GM19468 (cell line): ENCODE measurements at regions not wholly inside any gene's neighbourhood (a gene's known extent, or its start where the extent isn't known, plus 50 kb on each side); places are given as distances from the start of the nearest gene placed in this dataset.

Experiments used
- ATAC-seq: cut with Tn5 transposase; IDR thresholded peaks from one replicate; pipeline ENCODE4 v1.9.1; 2021; ENCODE audit warnings: mild to moderate bottlenecking, moderate library complexity, moderate number of reproducible peaks; ENCODE audit not compliant: unreplicated experiment; ENCODE audit errors: extremely low read depth

DNA sequence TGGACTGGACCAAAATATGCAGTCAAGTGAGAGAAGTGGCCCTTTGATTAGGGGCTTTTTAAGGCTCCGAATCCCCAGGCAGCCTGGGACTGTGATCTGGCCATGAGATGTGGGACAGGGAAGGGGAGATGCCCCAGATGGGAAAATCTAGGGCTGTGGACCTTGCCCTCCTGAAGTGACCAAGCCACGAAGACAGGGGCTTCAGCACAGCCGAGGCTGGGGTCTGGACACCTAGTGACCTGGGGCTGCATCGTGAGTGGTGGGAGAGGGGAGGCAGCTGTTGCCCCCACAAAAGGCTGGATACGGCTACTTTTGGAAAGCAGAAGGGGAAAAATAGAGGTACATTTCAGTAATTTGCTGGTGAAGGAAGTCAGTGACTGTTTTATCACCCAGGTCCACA is 139.5 kb upstream of the SLC24A3 start:
- ATAC-seq = no peak

DNA sequence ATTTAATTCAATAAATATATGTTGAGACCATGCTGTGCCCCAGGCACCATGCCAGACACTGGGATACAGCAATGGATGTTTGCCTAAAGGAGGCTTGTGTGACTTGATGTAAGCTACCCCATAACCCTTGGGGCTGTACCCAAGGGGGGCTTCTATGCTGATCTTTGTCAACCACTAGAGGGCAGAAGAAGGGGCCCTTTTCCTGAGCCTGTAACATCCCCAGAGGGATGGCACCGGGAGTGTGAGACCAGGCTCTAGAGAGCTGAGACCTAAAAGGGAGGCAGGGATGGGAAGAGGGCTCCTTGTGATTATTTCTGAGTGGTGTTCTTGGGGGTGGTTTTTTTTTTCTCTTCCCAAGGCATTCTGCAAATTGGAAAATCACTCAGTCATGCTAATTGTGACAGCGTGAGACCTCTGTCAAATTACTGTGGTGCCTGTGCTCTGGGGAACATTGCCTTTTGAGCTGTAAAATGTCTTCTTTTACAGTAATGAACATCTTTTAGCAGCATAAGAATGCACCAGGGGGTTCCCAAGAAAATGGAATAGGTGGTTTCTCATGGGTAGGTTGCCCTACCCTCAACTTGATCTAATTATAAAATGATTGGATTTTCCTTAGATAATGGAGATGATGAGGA is 138.7 kb upstream of the SLC24A3 start:
- ATAC-seq = no peak

DNA sequence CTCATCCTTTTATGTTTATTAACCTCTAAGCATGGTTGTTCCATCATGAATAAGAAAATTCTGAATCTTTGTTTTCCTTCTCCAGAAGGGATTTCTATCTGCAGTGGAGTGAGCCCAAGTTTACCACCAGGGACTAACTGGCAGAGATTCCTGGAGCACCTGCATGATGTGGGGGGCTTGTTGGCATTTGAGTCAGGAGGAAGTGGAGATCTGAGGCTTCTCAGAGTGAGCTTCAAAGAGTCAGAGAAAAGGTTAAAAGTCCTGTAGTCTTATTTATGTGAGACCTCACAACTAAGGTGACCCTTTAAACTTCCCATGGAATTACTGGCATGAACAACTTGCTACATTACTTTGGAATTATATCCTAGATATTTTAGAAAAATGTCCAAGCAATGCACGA is 138.1 kb upstream of the SLC24A3 start:
- no peak for ATAC-seq

GRCh38 chr20:19074828-19075516 is 137.5 kb upstream of the SLC24A3 start:
- ATAC-seq = peak; percentile 46

- no peak for ATAC-seq
Measured at GRCh38 chr20:19077370-19078220, 134.8 kb upstream of the SLC24A3 start.

DNA sequence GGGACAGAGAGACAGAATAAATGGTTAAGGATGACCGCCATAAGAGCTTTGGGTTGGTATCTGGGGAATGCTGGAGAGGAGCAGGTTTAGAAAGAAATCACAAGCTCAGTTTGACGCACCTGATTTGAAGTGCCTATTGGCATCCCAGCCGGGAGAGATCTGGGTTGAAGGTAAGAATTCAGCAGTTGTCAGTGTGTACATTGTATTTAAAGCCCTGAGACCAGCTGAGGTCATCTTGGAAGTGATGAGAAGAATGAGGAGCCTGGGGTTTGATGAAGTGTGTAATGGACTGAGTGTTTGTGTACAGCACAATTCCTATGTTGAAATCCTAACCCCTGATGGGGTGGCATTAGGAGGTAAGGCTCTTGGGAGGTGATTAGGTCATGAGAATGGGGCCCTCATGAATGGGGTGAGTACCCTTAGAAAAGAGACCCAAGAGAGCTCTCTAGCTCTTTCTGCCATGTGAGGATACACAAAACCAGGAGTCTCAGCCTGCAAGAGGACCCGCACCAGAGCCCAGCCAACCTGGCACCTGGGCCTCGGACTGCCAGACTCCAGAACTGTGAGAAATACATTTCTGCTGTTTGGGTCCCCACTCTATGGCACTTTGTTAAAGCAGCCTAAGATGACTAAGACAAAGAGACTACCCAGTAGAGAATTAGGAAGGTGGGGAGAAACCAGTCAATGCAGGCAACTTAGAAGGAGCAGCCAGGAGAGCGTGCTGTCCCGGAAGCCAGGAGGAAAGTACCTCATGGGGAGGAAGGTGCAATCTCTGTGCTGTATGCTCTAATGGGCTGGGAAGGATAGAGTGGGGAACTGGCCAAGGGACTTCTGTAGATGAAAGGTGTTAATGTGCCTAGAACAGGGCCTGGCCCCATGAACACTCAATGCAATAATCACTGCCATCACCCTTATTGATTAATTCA is 133.7 kb upstream of the SLC24A3 start:
- no peak for ATAC-seq

DNA sequence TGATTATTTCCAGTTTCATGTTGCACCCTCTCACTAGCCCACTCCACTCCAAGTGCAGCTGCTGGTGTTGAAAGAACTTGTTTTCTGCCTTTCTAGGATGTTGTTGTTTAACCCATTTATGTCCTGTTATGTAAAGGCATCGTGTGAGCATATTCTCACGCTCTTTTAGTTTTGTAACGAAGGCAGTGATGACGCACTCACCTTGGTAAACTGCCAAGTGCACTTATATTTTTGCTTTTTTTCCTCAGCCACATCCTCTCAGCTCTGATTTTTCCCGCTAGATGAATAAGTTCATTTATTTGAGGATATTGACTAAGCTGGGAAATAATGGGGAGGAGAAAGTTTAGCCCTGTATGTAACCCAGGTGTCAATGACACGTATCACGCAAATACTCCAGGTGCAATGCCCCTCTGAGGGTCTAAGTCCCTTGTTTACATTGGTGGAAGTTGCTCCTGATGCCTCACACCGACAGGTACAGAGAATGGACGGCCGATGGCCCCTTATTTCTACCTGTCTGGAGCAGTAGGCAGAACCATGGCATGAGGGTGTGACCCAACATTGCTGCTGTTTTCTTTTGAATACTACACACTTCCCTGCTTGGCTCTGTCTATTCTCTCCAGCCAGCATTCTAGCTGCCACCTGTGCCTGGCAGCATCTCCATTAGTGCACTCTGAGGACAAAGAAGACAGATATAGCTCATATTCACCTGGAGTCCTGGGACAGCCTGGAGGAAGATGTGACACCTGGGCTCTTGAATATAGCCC is 132.7 kb upstream of the SLC24A3 start:
- no peak for ATAC-seq

- no peak for ATAC-seq
Measured at GRCh38 chr20:19081937-19082336, 130.5 kb upstream of the SLC24A3 start.

- no peak for ATAC-seq
Measured at GRCh38 chr20:19083136-19083621, 129.3 kb upstream of the SLC24A3 start.

GRCh38 chr20:19090332-19090731 is 122.1 kb upstream of the SLC24A3 start:
- no peak for ATAC-seq

- no peak for ATAC-seq
Measured at GRCh38 chr20:19094959-19095541, 117.4 kb upstream of the SLC24A3 start.

- no peak for ATAC-seq
Measured at GRCh38 chr20:19095762-19096161, 116.7 kb upstream of the SLC24A3 start.

- no peak for ATAC-seq
Measured at GRCh38 chr20:19096843-19097242, 115.6 kb upstream of the SLC24A3 start.

- ATAC-seq = no peak
Measured at GRCh38 chr20:19098117-19098516, 114.3 kb upstream of the SLC24A3 start.

DNA sequence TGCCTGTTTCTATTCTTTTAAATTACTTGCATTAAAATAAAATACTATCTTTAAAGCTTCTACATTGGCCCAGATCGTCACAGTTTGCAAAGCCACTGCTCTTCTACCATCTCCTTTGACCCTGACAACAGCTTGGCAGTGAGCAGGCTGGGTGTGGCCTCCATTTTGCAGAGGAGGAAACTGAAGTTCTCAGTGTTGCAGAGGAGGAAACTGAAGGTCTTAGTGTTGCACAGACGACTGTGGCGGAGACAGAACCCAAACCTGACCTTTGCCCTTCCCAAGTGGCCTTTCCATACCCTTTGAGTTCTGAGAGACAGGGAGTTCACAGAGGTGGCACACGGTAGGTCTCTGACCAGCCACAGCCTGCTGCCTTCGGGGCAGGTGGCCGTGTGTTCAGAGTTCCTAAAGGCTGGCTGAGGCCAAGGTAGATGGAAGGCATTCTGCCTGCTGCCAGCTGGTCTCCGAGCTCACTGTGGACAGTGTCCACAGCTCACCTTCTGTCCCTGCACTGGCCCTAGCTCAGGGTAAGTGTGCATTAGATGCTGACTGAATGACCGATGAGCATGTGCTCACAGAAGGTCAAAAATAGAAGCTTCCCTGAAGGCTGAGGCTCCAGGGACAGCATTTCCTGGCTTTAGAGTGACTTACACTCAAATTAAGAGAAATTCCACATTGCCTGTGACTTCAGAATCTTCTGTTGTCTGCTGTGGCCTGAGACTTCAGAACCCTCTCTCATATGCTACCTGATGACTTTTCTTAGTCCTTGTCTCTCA is 113.5 kb upstream of the SLC24A3 start:
- ATAC-seq = no peak

GRCh38 chr20:19099596-19100545 is 112.6 kb upstream of the SLC24A3 start:
- ATAC-seq = no peak

DNA sequence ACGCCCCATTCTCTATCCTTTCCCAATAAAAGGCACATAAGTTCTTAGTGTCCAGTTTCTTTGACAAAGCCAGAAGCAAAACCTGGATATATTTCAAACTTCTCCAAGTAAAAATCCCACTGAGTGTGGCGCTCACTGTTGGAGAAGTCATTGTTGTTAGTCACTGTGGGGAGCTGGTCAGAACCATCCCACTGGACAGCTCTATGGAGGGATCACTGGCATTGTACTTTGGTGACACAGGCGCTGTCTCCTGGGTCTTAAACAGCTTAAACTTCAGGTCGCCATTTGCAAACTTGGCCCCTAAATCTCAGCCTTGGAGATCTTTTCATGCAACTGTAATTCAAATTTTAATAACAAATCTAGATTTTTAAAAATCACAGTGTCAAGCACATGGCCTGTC is 111.5 kb upstream of the SLC24A3 start:
- ATAC-seq = no peak
